ENCODE measurements at regions not wholly inside any gene's neighbourhood (a gene's known extent, or its start where the extent isn't known, plus 50 kb on each side); places are given as distances from the start of the nearest gene placed in this dataset.

DNA sequence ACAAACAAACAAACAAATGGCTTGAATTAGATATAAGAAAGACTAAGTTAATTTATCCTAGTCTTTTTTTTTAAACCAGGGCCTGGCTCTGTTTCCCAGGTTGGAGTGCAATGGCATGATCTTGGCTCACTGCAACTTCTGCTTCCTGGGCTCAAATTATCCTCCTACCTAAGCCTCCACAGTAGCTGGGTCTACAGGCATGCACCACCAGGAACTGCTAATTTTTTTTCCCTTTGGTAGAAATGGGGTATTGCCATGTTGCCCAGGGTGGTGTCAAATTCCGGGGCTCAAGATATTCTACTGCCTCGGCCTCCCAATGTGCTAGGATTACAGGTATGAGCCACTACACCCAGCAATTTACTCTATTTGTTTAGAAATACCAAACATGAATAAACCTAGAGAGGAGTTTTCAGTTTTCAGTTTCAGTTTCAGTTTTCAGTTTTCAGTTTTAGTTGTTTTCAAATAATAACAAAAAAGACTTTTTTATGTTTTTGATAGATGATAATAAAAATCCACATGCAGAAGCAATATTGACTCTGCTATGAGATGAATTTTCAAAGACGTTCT is 817.0 kb downstream of the FLRT2 start:
- peaks cover 4% of the 10 kb centered on the region for H3K4me1 Mint-ChIP-seq
- no peak for DNase-seq
- no peak overlapping the region for H3K4me3 ChIP-seq (ENCODE audit: low read length)
- H3K27ac ChIP-seq (ENCODE audit: low read depth, low read length): no peak overlapping the region
- no peaks in the 10 kb centered on the region for H3K9me3 Mint-ChIP-seq
- no peaks in the 10 kb centered on the region for H3K36me3 Mint-ChIP-seq (ENCODE audit: low read depth)
- no peaks in the 10 kb centered on the region for H3K27me3 ChIP-seq (ENCODE audit: control insufficient read depth, insufficient read depth, low read length, poor library complexity, severe bottlenecking)
- no peaks in the 10 kb centered on the region for H3K36me3 ChIP-seq (ENCODE audit: control insufficient read depth, insufficient read depth, low read length)
- H3K4me3 Mint-ChIP-seq: no peak overlapping the region
- no peaks in the 10 kb centered on the region for H3K27me3 Mint-ChIP-seq (ENCODE audit: insufficient read depth)
- no peak overlapping the region for H3K9ac ChIP-seq (ENCODE audit: extremely low read depth, low read length, poor library complexity, severe bottlenecking)
- H3K27ac Mint-ChIP-seq: no peak overlapping the region
- WGBS, 2 experiments (ENCODE audit: insufficient coverage in 1 of 2, insufficient read length in 1 of 2): 86 to 96% methylated on average over 1 to 3 of the region's 3 CpGs
- TF ChIP-seq, protein P1, sequence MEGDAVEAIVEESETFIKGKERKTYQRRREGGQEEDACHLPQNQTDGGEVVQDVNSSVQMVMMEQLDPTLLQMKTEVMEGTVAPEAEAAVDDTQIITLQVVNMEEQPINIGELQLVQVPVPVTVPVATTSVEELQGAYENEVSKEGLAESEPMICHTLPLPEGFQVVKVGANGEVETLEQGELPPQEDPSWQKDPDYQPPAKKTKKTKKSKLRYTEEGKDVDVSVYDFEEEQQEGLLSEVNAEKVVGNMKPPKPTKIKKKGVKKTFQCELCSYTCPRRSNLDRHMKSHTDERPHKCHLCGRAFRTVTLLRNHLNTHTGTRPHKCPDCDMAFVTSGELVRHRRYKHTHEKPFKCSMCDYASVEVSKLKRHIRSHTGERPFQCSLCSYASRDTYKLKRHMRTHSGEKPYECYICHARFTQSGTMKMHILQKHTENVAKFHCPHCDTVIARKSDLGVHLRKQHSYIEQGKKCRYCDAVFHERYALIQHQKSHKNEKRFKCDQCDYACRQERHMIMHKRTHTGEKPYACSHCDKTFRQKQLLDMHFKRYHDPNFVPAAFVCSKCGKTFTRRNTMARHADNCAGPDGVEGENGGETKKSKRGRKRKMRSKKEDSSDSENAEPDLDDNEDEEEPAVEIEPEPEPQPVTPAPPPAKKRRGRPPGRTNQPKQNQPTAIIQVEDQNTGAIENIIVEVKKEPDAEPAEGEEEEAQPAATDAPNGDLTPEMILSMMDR (conservative IDR thresholded peaks at IDR 0.05): no peak
- H3K9me3 ChIP-seq (ENCODE audit: control insufficient read depth, low read length): no peaks in the 10 kb centered on the region
- H3K4me1 ChIP-seq (ENCODE audit: control insufficient read depth, insufficient read depth, low read length): no peaks in the 10 kb centered on the region

DNA sequence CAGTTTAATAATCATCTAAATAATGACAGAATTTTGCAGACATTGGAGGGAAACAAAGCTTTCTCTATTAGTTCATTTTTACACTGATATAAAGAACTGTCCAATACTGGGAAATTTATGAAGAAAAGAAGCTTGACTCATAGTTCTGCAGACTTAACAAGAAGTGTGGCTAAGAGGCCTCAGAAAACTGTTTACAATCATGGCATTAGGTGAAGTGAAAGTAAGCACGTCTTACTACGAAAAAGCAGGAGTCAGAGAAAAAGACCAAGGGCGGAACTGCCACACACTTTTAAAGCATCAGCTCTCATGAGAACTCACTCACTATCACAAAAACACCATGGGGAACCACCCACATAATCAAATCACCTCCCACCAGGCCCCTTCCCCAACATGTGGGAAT is 804.4 kb downstream of the FLRT2 start:
- H3K27ac ChIP-seq (ENCODE audit: low read depth, low read length): no peak overlapping the region
- H3K4me3 ChIP-seq (ENCODE audit: low read length): no peak overlapping the region
- H3K27me3 ChIP-seq (ENCODE audit: control insufficient read depth, insufficient read depth, low read length, poor library complexity, severe bottlenecking): peaks cover 16% of the 10 kb centered on the region
- H3K9me3 ChIP-seq (ENCODE audit: control insufficient read depth, low read length): no peaks in the 10 kb centered on the region
- no peaks in the 10 kb centered on the region for H3K4me1 ChIP-seq (ENCODE audit: control insufficient read depth, insufficient read depth, low read length)
- no peaks in the 10 kb centered on the region for H3K36me3 ChIP-seq (ENCODE audit: control insufficient read depth, insufficient read depth, low read length)
- TF ChIP-seq, protein P1 (conservative IDR thresholded peaks at IDR 0.05): no peak
- Mint-ChIP-seq H3K4me3 (no peak overlapping the region), H3K27me3 (ENCODE audit: insufficient read depth) (peaks cover 4% of the 10 kb centered on the region), H3K9me3 (no peaks in the 10 kb centered on the region), H3K4me1 (peaks cover 7% of the 10 kb centered on the region), H3K36me3 (ENCODE audit: low read depth) (no peaks in the 10 kb centered on the region), H3K27ac (peak overlapping the region; percentile 2)
- WGBS, 2 experiments (ENCODE audit: insufficient coverage in 1 of 2, insufficient read length in 1 of 2): 83% methylated on average over 3 of the region's 3 CpGs; no CpG with 5 or more reads in 1 of the 2 experiments
- no peak overlapping the region for H3K9ac ChIP-seq (ENCODE audit: extremely low read depth, low read length, poor library complexity, severe bottlenecking)
- DNase-seq: no peak

GRCh38 chr14:86333493-86333892 is 803.5 kb downstream of the FLRT2 start:
- 87 to 92% methylated on average over 1 of the region's 1 CpG for WGBS, 2 experiments (ENCODE audit: insufficient coverage in 1 of 2, insufficient read length in 1 of 2)
- H3K4me1 ChIP-seq (ENCODE audit: control insufficient read depth, insufficient read depth, low read length): no peaks in the 10 kb centered on the region
- no peak overlapping the region for H3K27ac ChIP-seq (ENCODE audit: low read depth, low read length)
- no peaks in the 10 kb centered on the region for H3K36me3 ChIP-seq (ENCODE audit: control insufficient read depth, insufficient read depth, low read length)
- no peak overlapping the region for H3K4me3 ChIP-seq (ENCODE audit: low read length)
- peaks cover 24% of the 10 kb centered on the region for H3K27me3 ChIP-seq (ENCODE audit: control insufficient read depth, insufficient read depth, low read length, poor library complexity, severe bottlenecking)
- no peaks in the 10 kb centered on the region for H3K9me3 Mint-ChIP-seq
- no peak overlapping the region for H3K9ac ChIP-seq (ENCODE audit: extremely low read depth, low read length, poor library complexity, severe bottlenecking)
- H3K27ac Mint-ChIP-seq: no peak overlapping the region
- H3K4me1 Mint-ChIP-seq: peaks cover 7% of the 10 kb centered on the region
- TF ChIP-seq, protein P1 (conservative IDR thresholded peaks at IDR 0.05): no peak
- no peaks in the 10 kb centered on the region for H3K36me3 Mint-ChIP-seq (ENCODE audit: low read depth)
- peaks cover 4% of the 10 kb centered on the region for H3K27me3 Mint-ChIP-seq (ENCODE audit: insufficient read depth)
- H3K9me3 ChIP-seq (ENCODE audit: control insufficient read depth, low read length): no peaks in the 10 kb centered on the region
- H3K4me3 Mint-ChIP-seq: no peak overlapping the region
- no peak for DNase-seq

Data from endodermal cell (in vitro differentiated cells).